Activated T-helper 2 cell treated with anti-CD3 and anti-CD28 coated beads, Interferon-gamma antibody, Interleukin-2, Interleukin-4, amounts not matched to agents 10 μg/mL and 5 μg/mL and 100 μg/mL, durations not matched to agents 14 hours and 24 hours and 36 hours (primary cell): ENCODE measurements at regions not wholly inside any gene's neighbourhood (a gene's known extent, or its start where the extent isn't known, plus 50 kb on each side); places are given as distances from the start of the nearest gene placed in this dataset.
"Not testable (repeated sequence)": the region's sequence is repeated elsewhere in the genome, so short reads cannot be mapped to it uniquely, and the experiment has no call there.

ENCODE experiments used
- DNase-seq: peaks from one replicate; pipeline ENCODE4 v3.0.0; 2021; ENCODE audit warnings: low spot score
- H3K27ac Mint-ChIP-seq: one replicate; pipeline ENCODE4 v1.8.0; 2021; ENCODE audit warnings: mixed read lengths
- H3K27me3 Mint-ChIP-seq: one replicate; pipeline ENCODE4 v1.8.0; 2021; ENCODE audit warnings: low read depth, mixed read lengths
- H3K36me3 Mint-ChIP-seq: one replicate; pipeline ENCODE4 v1.8.0; 2021; ENCODE audit warnings: low read depth, mixed read lengths
- H3K4me1 Mint-ChIP-seq: one replicate; pipeline ENCODE4 v1.8.0; 2021; ENCODE audit warnings: low read depth, mixed read lengths
- H3K4me3 Mint-ChIP-seq: one replicate; pipeline ENCODE4 v1.8.0; 2021; ENCODE audit warnings: low read depth, mild to moderate bottlenecking, moderate library complexity, mixed read lengths
- H3K9me3 Mint-ChIP-seq: one replicate; pipeline ENCODE4 v1.8.0; 2021; ENCODE audit warnings: mixed read lengths
- intact Hi-C: fragments of 100-400 bp; cut with micrococcal nuclease; formaldehyde crosslinking; loops from one replicate; pipeline ENCODE4 v1.15.1; 2023

- Mint-ChIP-seq H3K27me3 (no peaks in the 10 kb centered on the region), H3K27ac (no peak overlapping the region), H3K36me3 (no peaks in the 10 kb centered on the region), H3K9me3 (peaks cover 18% of the 10 kb centered on the region), H3K4me3 (no peak overlapping the region), H3K4me1 (no peaks in the 10 kb centered on the region)
- no peak for DNase-seq
- intact Hi-C loops, result no loop called here
Observed at GRCh38 chr9:82911996-82912395, 150.9 kb downstream of the RASEF start.

GRCh38 chr9:82912645-82913044 lies 150.3 kb downstream of the RASEF start:
- Mint-ChIP-seq H3K36me3 (no peaks in the 10 kb centered on the region), H3K9me3 (peaks cover 21% of the 10 kb centered on the region), H3K27ac (no peak overlapping the region), H3K27me3 (no peaks in the 10 kb centered on the region), H3K4me1 (no peaks in the 10 kb centered on the region), H3K4me3 (no peak overlapping the region)
- intact Hi-C loops, result no loop called here
- no peak for DNase-seq

- not testable (repeated sequence) for H3K27me3 Mint-ChIP-seq, H3K27ac Mint-ChIP-seq
Observed at GRCh38 chr9:82916238-82916637, 146.7 kb downstream of the RASEF start.

GRCh38 chr9:82920154-82920553 lies 142.8 kb downstream of the RASEF start:
- no peak overlapping the region for H3K27ac Mint-ChIP-seq
- no peak overlapping the region for H3K4me3 Mint-ChIP-seq
- intact Hi-C loops, result no loop called here
- H3K9me3 Mint-ChIP-seq, result peaks cover 21% of the 10 kb centered on the region
- H3K36me3 Mint-ChIP-seq, result no peaks in the 10 kb centered on the region
- no peaks in the 10 kb centered on the region for H3K27me3 Mint-ChIP-seq
- no peaks in the 10 kb centered on the region for H3K4me1 Mint-ChIP-seq
- DNase-seq, result no peak

More at GRCh38 chr9:82916238-82916637, 146.7 kb downstream of the RASEF start:
- DNase-seq, H3K4me1 Mint-ChIP-seq, H3K36me3 Mint-ChIP-seq, intact Hi-C loops, H3K4me3 Mint-ChIP-seq: not testable (repeated sequence)
- peaks cover 21% of the 10 kb centered on the region for H3K9me3 Mint-ChIP-seq

GRCh38 chr9:82922686-82923085 lies 140.3 kb downstream of the RASEF start:
- Mint-ChIP-seq H3K27me3 (no peaks in the 10 kb centered on the region), H3K4me1 (no peaks in the 10 kb centered on the region), H3K36me3 (no peaks in the 10 kb centered on the region), H3K4me3 (no peak overlapping the region), H3K27ac (no peak overlapping the region), H3K9me3 (no peaks in the 10 kb centered on the region)
- intact Hi-C loops, result no loop called here
- no peak for DNase-seq

GRCh38 chr9:82923092-82923911 lies 139.6 kb downstream of the RASEF start:
- Mint-ChIP-seq H3K27ac (no peak overlapping the region), H3K4me1 (no peaks in the 10 kb centered on the region), H3K27me3 (no peaks in the 10 kb centered on the region), H3K4me3 (no peak overlapping the region), H3K9me3 (no peaks in the 10 kb centered on the region), H3K36me3 (no peaks in the 10 kb centered on the region)
- intact Hi-C loops, result no loop called here
- no peak for DNase-seq

- Mint-ChIP-seq H3K4me3 (no peak overlapping the region), H3K9me3 (no peaks in the 10 kb centered on the region), H3K4me1 (no peaks in the 10 kb centered on the region), H3K27me3 (no peaks in the 10 kb centered on the region), H3K27ac (no peak overlapping the region), H3K36me3 (no peaks in the 10 kb centered on the region)
- no peak for DNase-seq
- intact Hi-C loops, result no loop called here
Observed at GRCh38 chr9:82923912-82924605, 138.9 kb downstream of the RASEF start.
